ENCODE measurements at regions not wholly inside any gene's neighbourhood (a gene's known extent, or its start where the extent isn't known, plus 50 kb on each side); places are given as distances from the start of the nearest gene placed in this dataset.
A peak's percentile ranks its signal among the peaks of the same experiment; 100 is the strongest.

GRCh38 chr3:184659797-184660301 is 52.0 kb downstream of the MAGEF1 start:
- H3K27ac ChIP-seq, result no peak overlapping the region
- TF ChIP-seq POLR2A (IDR thresholded peaks at IDR 0.05), result no peak
- peak in 2 of 3 donors; percentile 29 to 35 for TF ChIP-seq POLR2AphosphoS5 (IDR thresholded peaks at IDR 0.05)
- no peak for TF ChIP-seq CTCF (IDR thresholded peaks at IDR 0.05 in 8 of 11, conservative IDR thresholded peaks at IDR 0.05 in 3 of 11)
- WGBS, 5 donors, result 67 to 84% (median 76%) methylated on average over 10 of the region's 10 CpGs
- intact Hi-C loops (cut with DNase I; ENCODE audit: low total_unique reads), result no loop called here
- no peaks in the 10 kb centered on the region for H3K36me3 ChIP-seq
- no peaks in the 10 kb centered on the region for H3K9me3 ChIP-seq
- DNase-seq, result no peak
- peaks cover 0 to 9% (median 0%) of the 10 kb centered on the region in 7 donors for H3K27me3 ChIP-seq (replicated peaks in 1 of 7)
- H3K4me3 ChIP-seq, result no peak overlapping the region
- H3K4me1 ChIP-seq, result peaks cover 0 to 20% (median 6%) of the 10 kb centered on the region in 6 donors

- intact Hi-C loops (cut with DNase I; ENCODE audit: low total_unique reads), result no loop called here
- DNase-seq, result no peak
- 60 to 71% (median 62%) methylated on average over 10 of the region's 10 CpGs for WGBS, 5 donors
Measured at GRCh38 chr3:184658223-184658928, 53.5 kb downstream of the MAGEF1 start.

GRCh38 chr3:184656829-184657681 is 54.8 kb downstream of the MAGEF1 start:
- no peak for TF ChIP-seq POLR2AphosphoS5 (IDR thresholded peaks at IDR 0.05)
- no peak for TF ChIP-seq CTCF (IDR thresholded peaks at IDR 0.05 in 8 of 11, conservative IDR thresholded peaks at IDR 0.05 in 3 of 11)
- TF ChIP-seq POLR2A (IDR thresholded peaks at IDR 0.05), result no peak

More at GRCh38 chr3:184658223-184658928, 53.5 kb downstream of the MAGEF1 start:
- Histone ChIP-seq H3K27ac (peak overlapping the region in 1 of 8 donors; percentile 33), H3K36me3 (no peaks in the 10 kb centered on the region), H3K27me3 (replicated peaks in 1 of 7) (no peaks in the 10 kb centered on the region), H3K9me3 (peaks cover 0 to 10% (median 2%) of the 10 kb centered on the region in 8 donors), H3K4me3 (no peak overlapping the region), H3K4me1 (peaks cover 0 to 20% (median 6%) of the 10 kb centered on the region in 6 donors)
- TF ChIP-seq POLR2A (IDR thresholded peaks at IDR 0.05), result no peak
- no peak for TF ChIP-seq POLR2AphosphoS5 (IDR thresholded peaks at IDR 0.05)
- TF ChIP-seq CTCF (IDR thresholded peaks at IDR 0.05 in 8 of 11, conservative IDR thresholded peaks at IDR 0.05 in 3 of 11), result no peak

More at GRCh38 chr3:184656829-184657681, 54.8 kb downstream of the MAGEF1 start:
- WGBS, 5 donors, result 61 to 79% (median 74%) methylated on average over 10 of the region's 10 CpGs
- no peaks in the 10 kb centered on the region for H3K36me3 ChIP-seq
- H3K27me3 ChIP-seq (replicated peaks in 1 of 7), result no peaks in the 10 kb centered on the region
- intact Hi-C loops (cut with DNase I; ENCODE audit: low total_unique reads), result no loop called here
- peaks cover 0 to 10% (median 2%) of the 10 kb centered on the region in 8 donors for H3K9me3 ChIP-seq
- H3K4me3 ChIP-seq, result no peak overlapping the region
- no peak overlapping the region for H3K27ac ChIP-seq
- no peak for DNase-seq
- H3K4me1 ChIP-seq, result peaks cover 0 to 20% (median 6%) of the 10 kb centered on the region in 6 donors

All from spleen (tissue), 11 donors.